NCI-H146 treated with DMSO at 0.1 percent for 48 hours (cell line): ENCODE measurements at regions not wholly inside any gene's neighbourhood (a gene's known extent, or its start where the extent isn't known, plus 50 kb on each side); places are given as distances from the start of the nearest gene placed in this dataset.

Experiments
- DNase-seq: peaks from one replicate; lab custom pipeline; 2025; ENCODE audit not compliant: unreplicated experiment; lab: John Stamatoyannopoulos, UW

- DNase-seq, result no peak
These were observed 161.0 kb upstream of the HS3ST1 start for GRCh38 chr4:11589676-11590075.

GRCh38 chr4:11587797-11588196, 159.1 kb upstream of the HS3ST1 start:
- DNase-seq, result no peak

GRCh38 chr4:11585506-11585905, 156.8 kb upstream of the HS3ST1 start:
- DNase-seq, result peak; percentile 23

- no peak for DNase-seq
These were observed 139.8 kb upstream of the HS3ST1 start for GRCh38 chr4:11568511-11568910.

GRCh38 chr4:11566444-11567022, 137.8 kb upstream of the HS3ST1 start:
- DNase-seq, result no peak

- no peak for DNase-seq
These were observed 137.2 kb upstream of the HS3ST1 start for GRCh38 chr4:11565899-11566298.

GRCh38 chr4:11565213-11565612, 136.5 kb upstream of the HS3ST1 start:
- no peak for DNase-seq

GRCh38 chr4:11564021-11564420, 135.3 kb upstream of the HS3ST1 start:
- DNase-seq, result no peak

- no peak for DNase-seq
These were observed 120.8 kb upstream of the HS3ST1 start for GRCh38 chr4:11549525-11549924.

GRCh38 chr4:11548597-11549082, 119.9 kb upstream of the HS3ST1 start:
- DNase-seq, result no peak

GRCh38 chr4:11546391-11547175, 117.9 kb upstream of the HS3ST1 start:
- DNase-seq, result no peak

GRCh38 chr4:11545651-11546050, 117.0 kb upstream of the HS3ST1 start:
- DNase-seq, result no peak

- DNase-seq, result no peak
These were observed 115.5 kb upstream of the HS3ST1 start for GRCh38 chr4:11544211-11544610.

GRCh38 chr4:11543706-11544105, 115.0 kb upstream of the HS3ST1 start:
- DNase-seq, result no peak

- DNase-seq, result no peak
These were observed 114.3 kb upstream of the HS3ST1 start for GRCh38 chr4:11542952-11543351.

- DNase-seq, result no peak
These were observed 109.2 kb upstream of the HS3ST1 start for GRCh38 chr4:11537846-11538245.

- DNase-seq, result no peak
These were observed 106.6 kb upstream of the HS3ST1 start for GRCh38 chr4:11535333-11535732.

GRCh38 chr4:11534623-11535302, 106.1 kb upstream of the HS3ST1 start:
- no peak for DNase-seq

GRCh38 chr4:11532138-11532537, 103.4 kb upstream of the HS3ST1 start:
- DNase-seq, result no peak

- no peak for DNase-seq
These were observed 101.0 kb upstream of the HS3ST1 start for GRCh38 chr4:11529625-11530201.

GRCh38 chr4:11525085-11525484, 96.4 kb upstream of the HS3ST1 start:
- DNase-seq, result no peak

- no peak for DNase-seq
These were observed 90.1 kb upstream of the HS3ST1 start for GRCh38 chr4:11518754-11519153.
